Inferior parietal cortex (tissue), 1 donor: ENCODE measurements at regions not wholly inside any gene's neighbourhood (a gene's known extent, or its start where the extent isn't known, plus 50 kb on each side); places are given as distances from the start of the nearest gene placed in this dataset.
A peak's percentile ranks its signal among the peaks of the same experiment; 100 is the strongest.

Experiments
- DNase-seq: peaks from one replicate; pipeline ENCODE4 v3.0.0-alpha.2; 2016; ENCODE audit errors: extremely low spot score

DNA sequence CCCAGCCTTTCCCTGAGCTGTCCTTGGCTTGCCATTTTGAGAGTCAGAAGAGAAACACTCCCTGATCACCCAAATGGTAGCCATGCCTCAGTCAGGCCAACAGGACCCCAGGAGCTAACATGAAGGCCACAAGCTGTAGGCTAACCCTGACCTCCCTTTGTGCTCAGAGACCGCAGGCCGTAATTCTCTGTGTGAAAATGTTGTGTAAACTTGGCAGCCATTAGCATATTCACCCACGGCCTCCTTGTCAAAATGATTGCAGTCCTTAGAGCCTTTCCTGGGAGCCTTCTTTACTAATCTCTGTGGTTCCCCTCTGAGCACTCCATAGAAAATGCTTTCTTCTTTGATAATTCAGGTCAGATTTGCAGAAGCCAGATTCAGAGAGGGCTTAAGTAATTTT, 418.9 kb downstream of the COG6 start:
- DNase-seq = no peak

- DNase-seq = no peak
These were observed 419.8 kb downstream of the COG6 start for GRCh38 chr13:40075281-40075680.

- no peak for DNase-seq
These were observed 421.4 kb downstream of the COG6 start for GRCh38 chr13:40076765-40077362.

DNA sequence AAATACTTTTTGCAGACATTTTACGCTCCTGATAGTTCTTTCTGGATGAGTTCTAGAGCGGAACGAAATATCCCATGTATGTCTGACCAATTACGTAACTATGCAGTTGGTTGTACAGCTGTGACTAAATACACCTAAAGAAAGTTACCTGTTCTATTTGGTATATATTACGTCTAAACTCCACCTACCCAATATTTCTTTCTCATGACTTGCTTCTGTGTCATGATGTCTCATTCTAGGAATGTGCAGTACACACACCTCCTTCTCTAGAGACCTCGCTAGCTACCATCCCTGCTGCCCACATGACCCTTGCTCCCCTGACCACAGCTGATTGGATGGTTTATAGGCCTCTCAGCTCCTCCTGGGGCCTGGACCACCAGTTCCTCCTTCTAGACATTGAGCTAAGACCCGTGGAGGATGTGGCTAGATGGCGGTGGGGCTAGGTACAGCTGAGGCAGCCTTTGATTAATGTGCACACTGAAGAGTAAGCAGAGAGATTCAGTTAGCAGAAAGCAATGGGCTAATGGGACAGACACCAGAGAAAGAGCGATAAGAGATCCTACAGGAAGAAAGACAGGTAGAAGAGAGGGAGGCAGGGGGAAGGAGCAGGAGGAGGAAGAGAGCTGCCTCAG, 422.1 kb downstream of the COG6 start:
- DNase-seq = no peak

DNA sequence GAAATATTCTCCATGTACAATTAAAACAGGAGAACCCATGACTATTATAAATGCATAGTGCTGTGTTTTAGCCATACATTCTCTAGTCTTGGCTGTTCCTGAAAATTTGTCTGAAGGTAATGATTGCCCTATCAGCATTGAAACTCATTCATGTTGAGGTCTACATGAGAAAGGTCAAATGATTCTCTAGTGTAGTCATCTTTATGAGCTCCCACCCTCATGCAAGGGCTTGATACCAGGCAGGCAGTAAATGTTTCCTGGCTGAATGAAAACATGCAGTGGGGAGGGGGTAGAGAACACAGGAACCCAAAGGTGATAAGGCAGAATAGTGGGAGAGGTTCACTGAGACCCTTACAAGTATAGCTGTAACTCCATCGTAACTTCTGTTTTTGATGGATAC, 424.3 kb downstream of the COG6 start:
- no peak for DNase-seq

GRCh38 chr13:40080676-40081075, 425.2 kb downstream of the COG6 start:
- no peak for DNase-seq

DNA sequence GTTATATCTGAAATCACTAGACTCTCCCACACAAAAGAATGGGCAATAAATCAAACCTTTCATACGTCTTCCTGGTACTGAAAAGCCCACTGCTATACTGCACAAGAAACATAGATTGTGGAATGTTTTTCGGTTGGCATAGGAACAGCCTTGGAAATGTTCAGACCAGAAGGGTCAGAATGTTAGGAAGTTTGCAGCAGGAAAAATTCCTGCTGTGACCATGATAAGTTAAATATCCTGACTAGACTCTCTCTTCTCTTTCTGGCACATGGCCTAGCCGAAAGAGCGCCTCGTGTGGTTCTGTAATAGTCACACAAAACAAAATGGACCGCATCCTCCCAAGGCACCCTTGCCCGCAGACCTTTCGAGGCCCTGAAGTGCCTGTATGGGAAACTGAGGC, 427.2 kb downstream of the COG6 start:
- DNase-seq = no peak

GRCh38 chr13:40083841-40084240, 428.4 kb downstream of the COG6 start:
- DNase-seq = no peak

DNA sequence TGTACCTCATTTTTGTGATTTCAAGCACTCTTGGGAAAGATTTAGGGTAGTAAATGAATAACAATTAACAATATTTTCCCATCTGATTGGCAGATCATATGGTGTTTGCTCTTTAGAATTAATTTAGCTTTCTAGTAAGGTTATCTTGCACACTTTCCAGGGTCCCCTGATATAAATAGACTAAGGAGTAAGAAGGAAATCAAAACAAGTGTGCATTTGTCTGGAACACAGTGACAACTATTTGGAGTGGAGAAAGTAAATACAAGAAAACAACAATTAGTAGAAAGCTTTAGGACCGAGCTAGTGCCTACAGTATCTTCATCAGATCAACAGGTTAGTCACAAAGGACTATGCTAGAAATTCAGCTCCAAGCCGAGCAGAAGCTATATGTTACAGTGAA, 429.5 kb downstream of the COG6 start:
- DNase-seq = no peak

DNA sequence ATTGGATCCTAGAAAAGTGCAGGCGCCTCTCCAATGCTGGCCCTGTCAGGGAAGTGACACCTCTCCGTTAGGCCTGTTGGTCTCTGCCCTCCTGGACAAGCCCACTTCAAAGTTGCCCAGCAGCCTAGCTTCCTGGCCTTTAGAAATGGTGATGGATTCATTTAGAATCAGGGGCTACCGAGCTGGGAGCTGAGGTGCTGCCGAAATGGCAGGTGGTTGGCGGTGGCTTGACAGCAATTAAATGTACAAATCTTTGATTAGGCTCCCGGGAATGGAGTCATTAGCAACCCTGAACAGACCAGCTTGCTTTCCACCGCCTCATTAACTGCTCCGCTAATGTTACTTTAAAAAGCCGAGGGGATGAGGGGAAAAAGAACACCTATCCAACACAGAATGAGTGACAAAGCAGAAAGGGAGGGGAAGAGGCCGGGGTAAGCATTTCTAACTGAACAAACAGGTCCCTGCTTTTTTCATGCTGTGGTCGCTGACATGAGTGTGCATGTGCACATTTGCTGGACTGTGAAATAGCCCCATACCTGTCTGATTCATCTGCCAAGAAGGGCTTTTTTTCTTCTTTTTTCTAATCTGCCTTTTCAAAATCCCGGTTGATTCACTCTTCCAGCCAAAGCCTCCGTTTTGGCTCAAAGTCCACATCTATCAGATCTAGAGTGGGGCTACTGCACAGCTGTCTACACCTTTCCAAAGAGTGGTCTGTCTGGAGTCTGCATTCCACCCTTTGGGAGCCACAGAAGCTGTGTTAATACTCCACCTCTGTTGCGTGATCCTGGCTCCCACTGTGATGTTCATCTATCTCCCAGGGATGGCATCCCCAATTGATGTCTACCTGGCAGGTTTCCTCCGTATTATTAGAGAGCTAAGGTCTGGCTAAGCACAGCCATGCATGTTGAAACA, 431.9 kb downstream of the COG6 start:
- DNase-seq = no peak

DNA sequence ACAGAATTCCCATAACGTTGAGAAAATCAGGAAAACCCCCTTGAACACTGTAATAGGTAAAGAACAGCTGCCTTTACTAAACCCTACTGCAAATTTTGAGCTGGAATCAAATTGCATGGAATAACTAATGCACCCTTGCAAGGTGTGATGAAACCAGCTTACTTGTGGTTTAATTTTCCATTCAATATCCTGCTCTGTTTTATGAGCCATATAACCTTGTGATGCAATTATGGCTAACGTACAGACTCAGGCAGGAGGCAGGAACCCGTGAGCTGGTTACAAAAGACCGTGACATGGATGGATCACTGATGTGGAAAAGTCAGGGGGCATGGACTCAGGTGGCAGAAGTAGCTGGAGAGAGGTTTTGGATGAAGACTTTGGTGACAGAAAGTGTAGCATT, 438.6 kb downstream of the COG6 start:
- DNase-seq = no peak

DNA sequence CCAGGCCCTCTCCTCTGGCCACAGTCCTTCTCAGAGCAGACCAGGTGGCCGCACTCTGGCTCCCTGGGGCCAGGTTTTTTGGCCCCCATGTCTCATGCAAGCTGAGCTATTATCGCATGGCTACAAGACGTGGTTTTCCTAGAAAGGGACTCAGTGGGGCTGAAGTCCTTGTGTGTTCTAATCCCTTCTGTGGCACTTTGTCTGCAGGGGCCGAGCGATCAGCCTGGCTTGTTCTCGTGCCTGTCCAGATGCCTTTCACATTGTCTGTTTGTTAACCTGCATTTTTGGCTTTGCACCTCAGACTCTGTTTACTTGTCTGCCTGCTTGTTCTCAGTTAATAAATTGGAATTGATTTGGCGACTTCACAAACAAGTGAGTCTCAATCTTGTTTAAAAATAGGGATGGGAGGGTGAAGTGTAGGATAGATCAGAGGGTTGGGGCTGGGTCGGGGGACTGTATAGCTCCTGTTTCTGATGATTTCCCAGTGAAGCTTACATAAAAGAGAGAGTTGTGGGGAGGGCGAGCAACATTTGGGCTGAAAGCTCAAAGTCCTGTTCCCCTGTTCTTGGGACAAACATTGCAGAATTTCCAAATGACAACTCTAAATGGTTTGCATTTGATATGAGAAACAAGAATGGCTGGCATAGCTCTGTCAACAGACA, 440.4 kb downstream of the COG6 start:
- no peak for DNase-seq

DNA sequence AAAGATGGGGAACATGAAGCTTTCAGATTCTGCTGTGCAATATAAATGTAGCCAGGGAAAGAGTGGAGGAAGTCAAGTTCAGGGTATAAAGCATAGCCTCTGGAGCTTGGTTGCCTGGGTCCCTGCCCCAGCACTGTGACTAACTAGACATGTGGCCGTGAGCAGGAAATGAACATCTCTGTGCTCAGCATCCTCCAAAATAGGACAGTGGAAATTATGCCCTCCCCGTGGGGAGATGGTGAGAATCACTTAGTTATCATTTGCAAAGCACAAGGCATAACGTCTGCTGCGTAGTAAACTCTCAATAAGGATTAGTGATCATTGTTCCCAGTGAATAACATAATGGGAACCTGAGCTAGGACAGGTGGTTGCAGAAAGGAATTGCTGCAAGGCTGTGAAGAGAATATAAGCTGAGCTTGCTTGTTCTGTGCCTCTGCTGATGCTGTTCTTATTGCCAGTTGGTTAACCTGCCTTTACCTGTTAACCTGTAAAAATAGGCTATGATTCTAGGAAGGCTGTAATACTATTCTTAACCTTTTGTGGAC, 441.0 kb downstream of the COG6 start:
- no peak for DNase-seq

DNA sequence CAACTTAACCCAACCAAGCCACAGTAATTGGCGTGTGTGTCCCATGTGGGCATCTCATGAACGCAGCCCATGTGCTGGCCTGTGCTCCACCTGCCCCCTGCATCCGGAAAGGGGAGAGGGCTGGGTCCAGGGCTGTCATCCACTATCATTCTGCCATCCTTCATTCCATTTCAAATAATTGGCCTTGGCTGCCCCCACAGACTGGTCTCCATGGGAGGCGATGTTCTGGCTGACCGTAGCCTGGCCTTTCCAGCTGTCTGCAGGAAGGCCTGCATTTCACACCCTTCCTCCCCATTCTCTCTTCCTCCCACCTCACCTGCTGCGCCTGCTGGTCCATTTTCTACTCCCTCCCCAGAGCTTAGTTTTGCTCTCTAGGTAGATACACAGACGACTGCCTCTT, 442.8 kb downstream of the COG6 start:
- no peak for DNase-seq

DNA sequence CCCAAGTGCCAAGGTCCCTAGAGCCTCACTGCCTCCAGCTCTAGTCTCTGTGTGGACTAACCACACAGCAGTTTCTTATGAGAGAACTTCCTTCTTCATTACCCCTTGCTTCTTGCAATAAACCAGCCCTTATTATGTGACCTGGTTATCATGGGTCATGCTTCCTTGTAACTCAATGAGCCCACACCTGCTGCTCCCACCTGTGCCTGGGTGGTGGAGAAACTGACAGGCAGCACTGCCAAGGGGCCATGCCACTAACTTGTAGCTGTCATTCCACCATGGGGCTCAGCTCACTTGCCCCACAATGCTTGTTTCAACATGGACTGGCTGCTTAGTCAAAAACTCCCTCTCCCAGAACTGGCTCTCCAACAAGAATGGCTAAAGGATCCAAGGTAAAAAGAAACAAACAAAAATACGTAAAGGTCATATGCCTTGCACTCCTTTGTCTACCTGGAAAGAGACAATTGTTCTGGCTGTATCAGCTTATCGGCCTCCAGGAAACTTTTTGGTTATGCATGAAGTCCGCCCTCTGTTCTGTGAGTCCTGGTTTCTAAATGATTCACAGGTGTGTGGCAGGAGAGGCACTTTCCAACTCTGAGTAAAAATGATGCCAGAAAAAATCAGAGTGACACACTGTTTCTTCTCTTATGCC, 446.4 kb downstream of the COG6 start:
- no peak for DNase-seq

DNA sequence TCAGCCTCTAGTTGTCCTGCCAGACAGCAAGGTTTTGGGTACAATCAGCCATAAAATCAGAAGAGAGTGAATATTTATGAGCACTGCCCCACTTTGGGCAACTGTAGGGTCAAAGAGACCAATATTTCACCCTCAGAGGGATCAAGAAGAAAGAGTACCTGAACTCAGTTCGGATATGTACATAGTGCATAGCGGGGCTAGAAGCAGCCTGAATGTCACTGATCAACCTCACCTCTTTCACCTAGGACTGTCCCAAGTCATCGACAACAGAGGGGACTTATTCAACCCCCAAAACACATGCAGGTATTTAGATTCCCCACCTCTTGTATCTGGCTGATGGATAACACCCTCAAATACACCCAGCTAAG, 446.9 kb downstream of the COG6 start:
- no peak for DNase-seq

GRCh38 chr13:40102854-40103253, 447.4 kb downstream of the COG6 start:
- peak; percentile 18 for DNase-seq

GRCh38 chr13:40103864-40104263, 448.4 kb downstream of the COG6 start:
- DNase-seq = no peak

DNA sequence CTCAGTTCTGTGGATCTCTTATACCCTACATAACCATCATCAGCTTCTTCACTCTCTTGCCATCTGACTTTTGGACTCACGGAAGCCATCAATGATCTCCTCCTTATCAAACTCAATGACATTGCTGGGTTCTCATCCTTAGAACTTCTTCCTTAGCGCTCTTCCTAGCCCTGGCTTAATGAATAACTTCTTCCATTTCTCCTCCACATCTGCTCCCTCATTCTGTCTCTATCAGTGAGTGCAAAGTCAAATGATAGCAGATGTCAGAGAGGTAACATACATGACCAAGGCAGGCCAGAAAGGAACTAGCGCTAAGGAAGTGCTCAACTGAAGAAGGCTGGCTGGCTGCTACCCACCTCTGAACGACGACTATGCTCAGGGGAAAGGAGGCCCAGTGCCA, 449.8 kb downstream of the COG6 start:
- DNase-seq = no peak

- no peak for DNase-seq
These were observed 453.9 kb downstream of the COG6 start for GRCh38 chr13:40109351-40109844.

- DNase-seq = no peak
These were observed 458.3 kb downstream of the COG6 start for GRCh38 chr13:40113643-40114304.
